SK-N-MC (cell line): ENCODE measurements at regions not wholly inside any gene's neighbourhood (a gene's known extent, or its start where the extent isn't known, plus 50 kb on each side); places are given as distances from the start of the nearest gene placed in this dataset.

ENCODE experiments used
- DNase-seq: peaks from one replicate; pipeline ENCODE4 v3.0.0-alpha.2; 2011; ENCODE audit warnings: low read depth, low spot score
- H3K27ac ChIP-seq: fragments of 200-600 bp; sonication (generic); 2 replicates; pipeline ENCODE4 v1.5.1; 2016; ENCODE audit warnings: mixed run types
- H3K36me3 ChIP-seq: fragments of 200-600 bp; sonication (generic); 2 replicates; pipeline ENCODE4 v1.6.1; 2017; ENCODE audit warnings: antibody characterized with exemption, low read length, mixed read lengths; ENCODE audit not compliant: insufficient read depth
- H3K4me3 ChIP-seq: fragments of 200-600 bp; sonication (generic); 2 replicates; pipeline ENCODE4 v1.5.1; 2016
- H3K9ac ChIP-seq: fragments of 200-600 bp; sonication (generic); 2 replicates; pipeline ENCODE4 v1.8.0; 2017; ENCODE audit warnings: mixed run types, mixed read lengths; ENCODE audit not compliant: insufficient read length
- H3K9me3 ChIP-seq: fragments of 200-600 bp; sonication (generic); 2 replicates; pipeline ENCODE4 v1.6.1; 2017; ENCODE audit warnings: low read depth, mild to moderate bottlenecking, antibody characterized with exemption, low read length, moderate library complexity, mixed read lengths
- EZH2 ChIP-seq: fragments of 200-600 bp; sonication (generic); IDR thresholded peaks from one replicate; pipeline ENCODE4 v1.6.1; 2017; ENCODE audit warnings: antibody characterized with exemption
- FOXP2 ChIP-seq: optimal IDR thresholded peaks from 2 replicates; pipeline ENCODE3; 2011; ENCODE audit warnings: mild to moderate bottlenecking, moderate library complexity; ENCODE audit not compliant: insufficient read depth; ENCODE audit errors: extremely low read length, control extremely low read depth
- POLR2AphosphoS5 ChIP-seq: IDR thresholded peaks from 2 replicates; pipeline ENCODE4 v1.6.1; 2012; ENCODE audit warnings: mild to moderate bottlenecking, low read depth, low read length, borderline replicate concordance

DNA sequence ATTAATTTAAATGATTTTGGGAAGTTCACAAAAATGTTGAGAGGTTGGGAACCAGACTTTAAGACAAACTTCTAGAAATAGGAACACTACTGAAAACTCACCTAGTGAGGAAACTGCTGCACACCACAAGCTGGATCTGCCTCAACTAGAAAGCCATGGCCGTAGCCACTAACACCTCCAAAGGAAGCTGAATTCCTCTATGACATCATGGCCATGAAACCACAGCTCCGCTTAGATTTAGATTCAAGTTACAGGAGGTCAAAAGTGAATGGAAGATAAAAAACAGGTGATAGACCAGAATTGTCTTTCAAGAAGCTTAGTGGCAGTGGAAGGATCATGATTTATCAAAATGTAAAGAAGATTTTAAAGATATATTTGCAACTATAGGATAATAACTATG is 208.8 kb upstream of the ALG10 start:
- no peaks in the 10 kb centered on the region for H3K9me3 ChIP-seq
- H3K36me3 ChIP-seq: no peaks in the 10 kb centered on the region
- no peak overlapping the region for H3K4me3 ChIP-seq
- no peak for DNase-seq
- H3K27ac ChIP-seq: no peak overlapping the region
- TF ChIP-seq POLR2AphosphoS5 (no peak), FOXP2 (no peak), EZH2 (no peak)
- H3K9ac ChIP-seq: no peak overlapping the region

DNA sequence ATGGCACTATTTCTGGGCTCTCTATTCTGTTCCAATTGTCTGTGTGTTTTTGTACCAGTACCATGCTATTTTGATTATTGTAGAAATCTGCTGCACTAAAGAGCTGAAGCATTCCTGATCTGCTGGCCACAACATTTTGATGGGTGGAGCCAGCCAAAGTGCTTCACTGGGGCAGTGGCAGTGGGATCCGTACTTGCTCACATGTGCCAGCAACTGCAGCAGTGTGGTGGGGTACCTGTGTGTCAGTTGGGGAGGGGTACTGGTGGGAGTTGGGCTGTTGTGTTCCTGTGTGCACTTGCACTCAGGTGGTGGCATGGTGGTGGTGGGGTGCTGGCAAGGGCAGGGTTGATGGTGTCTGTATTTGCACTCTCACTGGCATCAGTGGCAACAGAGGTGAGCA is 204.6 kb upstream of the ALG10 start:
- no peak for DNase-seq
- TF ChIP-seq POLR2AphosphoS5 (no peak), EZH2 (no peak), FOXP2 (no peak)
- no peak overlapping the region for H3K27ac ChIP-seq
- no peak overlapping the region for H3K9ac ChIP-seq
- H3K36me3 ChIP-seq: no peaks in the 10 kb centered on the region
- no peaks in the 10 kb centered on the region for H3K9me3 ChIP-seq
- H3K4me3 ChIP-seq: no peak overlapping the region

DNA sequence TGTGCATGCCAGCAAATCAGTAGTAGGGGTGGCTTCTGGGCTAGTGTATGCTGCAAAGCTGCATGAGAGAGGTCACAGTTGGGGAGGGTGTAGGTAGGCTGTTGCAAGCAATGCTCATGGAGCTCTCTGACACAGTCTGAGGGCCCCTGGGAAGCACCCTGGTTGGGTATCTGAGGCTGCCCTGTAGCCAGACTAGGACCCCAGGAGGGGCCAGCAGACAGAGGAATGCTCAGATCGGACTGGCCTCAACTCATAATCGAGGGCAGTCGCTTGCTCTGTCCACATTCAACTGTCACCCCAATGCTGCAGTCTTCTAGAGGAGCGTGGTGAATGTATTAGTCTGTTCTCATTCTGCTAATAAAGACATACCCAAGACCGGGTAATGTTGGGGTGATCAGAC is 204.0 kb upstream of the ALG10 start:
- TF ChIP-seq EZH2: no peak
- no peak for TF ChIP-seq POLR2AphosphoS5
- TF ChIP-seq FOXP2: no peak
- no peak overlapping the region for H3K9ac ChIP-seq
- H3K4me3 ChIP-seq: no peak overlapping the region
- no peaks in the 10 kb centered on the region for H3K36me3 ChIP-seq
- H3K27ac ChIP-seq: no peak overlapping the region
- no peaks in the 10 kb centered on the region for H3K9me3 ChIP-seq
- no peak for DNase-seq

DNA sequence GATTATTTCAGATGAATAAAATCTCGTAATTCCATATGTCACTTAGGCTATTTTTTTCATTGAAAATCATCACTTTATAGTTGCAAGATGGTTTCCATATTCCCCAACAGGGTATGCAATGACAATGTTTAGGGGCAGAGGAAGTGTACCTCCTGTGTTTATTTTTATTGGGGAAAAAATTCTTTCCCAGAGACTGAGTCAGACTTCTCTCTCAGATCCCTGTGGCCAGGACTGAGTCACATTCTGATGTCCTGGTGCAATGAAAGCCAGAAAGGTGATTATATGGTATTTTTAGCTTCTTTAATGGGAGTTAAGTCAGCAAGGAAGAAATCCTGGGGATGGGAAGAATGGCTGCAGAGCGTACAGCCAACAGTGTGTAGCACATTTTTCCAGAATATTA is 196.9 kb upstream of the ALG10 start:
- Histone ChIP-seq H3K4me3 (no peak overlapping the region), H3K9me3 (no peaks in the 10 kb centered on the region), H3K36me3 (no peaks in the 10 kb centered on the region), H3K9ac (no peak overlapping the region), H3K27ac (no peak overlapping the region)
- DNase-seq: no peak
- no peak for TF ChIP-seq FOXP2
- TF ChIP-seq EZH2: no peak
- TF ChIP-seq POLR2AphosphoS5: no peak

DNA sequence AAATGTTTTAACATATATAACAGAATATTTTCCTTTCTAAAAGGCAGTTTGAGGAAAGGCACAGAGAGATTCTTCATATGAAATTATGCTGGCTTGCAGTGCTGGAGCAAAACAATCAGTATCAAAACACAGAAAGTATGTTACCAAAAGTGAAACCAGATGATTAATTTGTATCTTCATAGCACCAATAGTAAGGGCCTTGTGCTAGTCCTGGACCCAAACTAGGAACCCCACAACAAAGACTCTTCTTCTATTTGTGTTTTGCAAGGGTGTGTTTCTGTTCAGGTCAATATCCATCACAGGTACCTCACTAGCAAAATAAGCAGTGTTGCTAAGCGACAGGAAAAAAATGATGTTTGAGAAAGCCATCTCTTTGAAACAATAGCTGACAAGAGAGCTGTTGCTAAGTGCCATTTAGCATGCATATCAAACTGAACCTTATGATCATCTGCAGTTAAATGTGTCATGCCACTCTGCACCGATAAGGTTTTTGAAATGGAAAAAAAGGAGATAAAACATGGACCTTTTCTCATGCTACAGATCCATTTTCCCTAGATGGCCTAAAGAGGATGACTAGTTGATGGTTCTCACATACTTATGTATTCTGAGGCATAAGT is 196.2 kb upstream of the ALG10 start:
- Histone ChIP-seq H3K4me3 (no peak overlapping the region), H3K9ac (no peak overlapping the region), H3K9me3 (no peaks in the 10 kb centered on the region), H3K36me3 (no peaks in the 10 kb centered on the region), H3K27ac (no peak overlapping the region)
- no peak for DNase-seq
- TF ChIP-seq EZH2 (no peak), FOXP2 (no peak), POLR2AphosphoS5 (no peak)

DNA sequence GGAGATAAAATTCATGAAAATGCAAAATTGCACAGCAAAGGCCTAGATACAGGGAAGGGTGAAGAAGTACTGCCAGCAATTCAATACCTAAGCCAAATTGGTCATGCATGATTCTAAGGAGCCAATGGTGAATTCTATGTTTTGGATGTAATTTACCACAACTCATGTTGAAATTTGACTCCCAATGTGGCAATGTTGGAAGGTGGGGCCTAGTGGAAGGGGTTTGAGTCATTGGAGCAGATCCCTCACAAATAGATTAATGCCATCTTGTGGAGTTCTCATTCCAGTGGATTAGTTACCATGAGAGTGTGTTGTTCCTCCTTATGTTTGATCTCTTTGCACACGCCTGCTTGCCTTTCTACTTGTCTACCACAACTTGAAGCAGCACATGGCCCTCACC is 194.0 kb upstream of the ALG10 start:
- H3K36me3 ChIP-seq: no peaks in the 10 kb centered on the region
- no peak overlapping the region for H3K27ac ChIP-seq
- DNase-seq: no peak
- no peaks in the 10 kb centered on the region for H3K9me3 ChIP-seq
- TF ChIP-seq FOXP2: no peak
- TF ChIP-seq POLR2AphosphoS5: no peak
- TF ChIP-seq EZH2: no peak
- H3K9ac ChIP-seq: no peak overlapping the region
- no peak overlapping the region for H3K4me3 ChIP-seq

DNA sequence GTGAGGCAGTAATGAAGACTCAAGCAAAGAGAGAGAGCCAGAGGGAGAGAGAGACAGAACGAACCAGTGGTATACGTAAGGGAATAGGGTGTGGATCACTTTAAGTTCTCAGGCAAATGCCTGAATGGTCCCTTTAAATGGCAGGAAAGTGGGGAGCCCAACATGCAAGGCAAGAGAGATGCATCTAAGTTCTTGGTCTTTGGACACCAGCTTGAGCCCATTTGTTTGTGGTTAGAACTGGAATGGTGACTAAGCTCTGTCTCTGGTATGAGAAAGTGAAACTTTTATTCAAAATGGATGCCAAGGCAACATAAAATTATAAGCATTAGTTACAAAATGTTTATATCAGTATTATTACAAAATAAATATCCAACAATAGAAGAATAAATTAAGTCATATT is 192.2 kb upstream of the ALG10 start:
- DNase-seq: no peak
- H3K36me3 ChIP-seq: no peaks in the 10 kb centered on the region
- H3K27ac ChIP-seq: no peak overlapping the region
- H3K4me3 ChIP-seq: no peak overlapping the region
- H3K9me3 ChIP-seq: no peaks in the 10 kb centered on the region
- TF ChIP-seq FOXP2 (no peak), POLR2AphosphoS5 (no peak), EZH2 (no peak)
- no peak overlapping the region for H3K9ac ChIP-seq

DNA sequence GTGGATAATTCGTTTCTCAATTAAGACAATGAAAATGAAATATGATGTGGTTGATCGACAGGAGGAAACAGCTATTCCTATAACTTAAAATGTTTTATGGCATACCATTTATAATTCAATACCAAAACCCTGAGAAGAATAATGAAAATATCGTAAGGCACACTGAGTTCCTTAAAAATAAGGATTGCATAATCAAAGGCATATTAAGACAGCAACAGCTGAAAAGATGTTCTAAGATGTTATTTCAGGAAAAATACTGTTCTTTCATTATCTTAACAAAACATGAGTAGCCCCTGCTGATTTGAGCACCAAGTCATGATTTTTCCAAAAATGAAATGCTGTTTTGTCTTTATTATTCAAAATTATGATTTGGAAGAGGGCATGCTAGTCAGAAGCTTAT is 189.4 kb upstream of the ALG10 start:
- no peak for TF ChIP-seq POLR2AphosphoS5
- TF ChIP-seq FOXP2: no peak
- no peak overlapping the region for H3K27ac ChIP-seq
- H3K9ac ChIP-seq: no peak overlapping the region
- no peaks in the 10 kb centered on the region for H3K9me3 ChIP-seq
- H3K4me3 ChIP-seq: no peak overlapping the region
- no peak for DNase-seq
- no peaks in the 10 kb centered on the region for H3K36me3 ChIP-seq

DNA sequence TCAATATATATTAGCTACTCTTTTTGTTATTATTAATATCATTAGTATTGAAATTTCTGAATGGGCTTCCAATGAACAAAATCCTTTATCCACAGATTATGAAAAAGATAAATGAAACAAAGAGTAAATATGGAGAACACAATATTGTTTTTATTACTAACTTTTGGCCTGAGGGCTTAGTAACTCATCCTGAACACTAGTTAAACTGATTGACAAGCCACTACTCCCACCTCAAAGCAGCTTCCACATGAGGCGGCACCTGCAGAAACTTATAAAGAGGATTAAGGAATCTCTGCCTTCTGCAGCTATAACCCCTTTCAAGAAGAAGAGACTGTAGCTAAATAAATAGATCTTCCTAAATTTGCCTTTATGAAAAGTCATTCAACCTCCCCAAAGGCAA is 187.6 kb upstream of the ALG10 start:
- Histone ChIP-seq H3K27ac (no peak overlapping the region), H3K36me3 (no peaks in the 10 kb centered on the region), H3K4me3 (no peak overlapping the region), H3K9ac (no peak overlapping the region), H3K9me3 (no peaks in the 10 kb centered on the region)
- TF ChIP-seq POLR2AphosphoS5 (no peak), FOXP2 (no peak), EZH2 (no peak)
- no peak for DNase-seq
